ENCODE measurements at regions not wholly inside any gene's neighbourhood (a gene's known extent, or its start where the extent isn't known, plus 50 kb on each side); places are given as distances from the start of the nearest gene placed in this dataset.

DNA sequence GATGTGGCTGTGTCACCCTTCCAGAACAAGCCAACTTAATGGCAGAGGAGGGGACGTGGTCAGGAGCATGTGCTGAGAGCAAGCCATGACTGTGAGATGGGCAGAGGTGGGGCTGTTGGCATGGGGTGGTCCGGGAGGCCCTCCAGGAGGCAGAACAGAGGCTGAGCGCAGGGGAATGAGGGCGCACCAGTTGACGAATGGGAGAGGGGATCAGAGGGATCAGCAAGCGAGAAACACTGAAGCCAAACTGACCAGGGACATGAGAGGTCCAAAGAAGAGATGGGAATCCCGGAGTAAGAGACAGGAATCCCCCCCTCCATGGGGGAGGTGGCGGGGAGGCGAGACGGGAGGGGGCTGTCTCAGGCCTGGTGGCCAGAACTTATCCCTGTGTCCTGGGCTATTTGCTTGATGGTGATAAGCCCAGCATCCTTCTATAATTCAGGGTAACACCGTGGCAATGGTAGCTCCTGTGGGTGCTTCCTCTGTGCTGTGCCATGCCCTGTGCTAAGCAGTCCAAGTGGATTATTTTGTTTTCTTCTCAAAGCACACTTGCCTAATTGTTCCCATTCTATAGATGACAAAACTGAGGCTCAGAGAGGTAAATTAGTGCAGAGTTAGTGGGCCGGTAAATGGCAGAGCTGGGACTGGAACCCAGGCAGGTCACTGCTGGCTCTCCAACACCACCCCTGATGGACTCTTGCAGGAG lies 83.4 kb upstream of the SHISAL1 start:
- no peak overlapping the region for H3K27ac ChIP-seq (ENCODE audit: low read length, poor library complexity, severe bottlenecking)
- H2BK15ac ChIP-seq (ENCODE audit: low read depth, poor library complexity, severe bottlenecking): no peak overlapping the region
- H3K4me1 ChIP-seq (ENCODE audit: control insufficient read depth, insufficient read depth, low read depth, low read length): peaks cover 2% of the 10 kb centered on the region
- no peak overlapping the region for H3K18ac ChIP-seq (ENCODE audit: low read depth in 1 of 2, low read length in 2 of 2)
- no peak overlapping the region for H2BK120ac ChIP-seq (ENCODE audit: low read depth, low read length)
- H3K9me3 ChIP-seq (ENCODE audit: control insufficient read depth, low read length): no peaks in the 10 kb centered on the region
- no peak overlapping the region for H2AK5ac ChIP-seq (ENCODE audit: low read length, severe bottlenecking)
- no peak overlapping the region for H4K91ac ChIP-seq (ENCODE audit: low read length)
- H2AFZ ChIP-seq (ENCODE audit: low read depth, low read length): no peak overlapping the region
- no peak overlapping the region for H2BK12ac ChIP-seq (ENCODE audit: low read length in 2 of 2)
- no peak overlapping the region for H3K4ac ChIP-seq (ENCODE audit: low read depth in 1 of 2, low read length in 2 of 2)
- no peak overlapping the region for H3K9ac ChIP-seq (ENCODE audit: low read length)
- no peak for DNase-seq
- H3K36me3 ChIP-seq (ENCODE audit: control insufficient read depth in 1 of 2, insufficient read depth in 2 of 2, low read depth in 1 of 2, low read length in 2 of 2): no peaks in the 10 kb centered on the region
- H3K4me3 ChIP-seq (ENCODE audit: insufficient read depth in 1 of 2, low read depth in 1 of 2, low read length in 2 of 2): no peak overlapping the region
- WGBS: 78% methylated on average over 12 of the region's 12 CpGs
- H2BK5ac ChIP-seq (ENCODE audit: low read depth, low read length, poor library complexity, severe bottlenecking): no peak overlapping the region
- H3K4me2 ChIP-seq (ENCODE audit: low read length, poor library complexity, severe bottlenecking): no peak overlapping the region
- no peak overlapping the region for H4K8ac ChIP-seq (ENCODE audit: low read length)
- H3K23ac ChIP-seq (ENCODE audit: low read length in 2 of 2): no peak overlapping the region
- H3K14ac ChIP-seq (ENCODE audit: low read length in 2 of 2): no peak overlapping the region
- H3K27me3 ChIP-seq (ENCODE audit: control insufficient read depth in 1 of 2, insufficient read depth in 1 of 2, low read length in 2 of 2): peaks cover 42 to 89% of the 10 kb centered on the region in 2 experiments
- H3K79me1 ChIP-seq (replicated peaks; ENCODE audit: low read length, poor library complexity, severe bottlenecking): no peaks in the 10 kb centered on the region

DNA sequence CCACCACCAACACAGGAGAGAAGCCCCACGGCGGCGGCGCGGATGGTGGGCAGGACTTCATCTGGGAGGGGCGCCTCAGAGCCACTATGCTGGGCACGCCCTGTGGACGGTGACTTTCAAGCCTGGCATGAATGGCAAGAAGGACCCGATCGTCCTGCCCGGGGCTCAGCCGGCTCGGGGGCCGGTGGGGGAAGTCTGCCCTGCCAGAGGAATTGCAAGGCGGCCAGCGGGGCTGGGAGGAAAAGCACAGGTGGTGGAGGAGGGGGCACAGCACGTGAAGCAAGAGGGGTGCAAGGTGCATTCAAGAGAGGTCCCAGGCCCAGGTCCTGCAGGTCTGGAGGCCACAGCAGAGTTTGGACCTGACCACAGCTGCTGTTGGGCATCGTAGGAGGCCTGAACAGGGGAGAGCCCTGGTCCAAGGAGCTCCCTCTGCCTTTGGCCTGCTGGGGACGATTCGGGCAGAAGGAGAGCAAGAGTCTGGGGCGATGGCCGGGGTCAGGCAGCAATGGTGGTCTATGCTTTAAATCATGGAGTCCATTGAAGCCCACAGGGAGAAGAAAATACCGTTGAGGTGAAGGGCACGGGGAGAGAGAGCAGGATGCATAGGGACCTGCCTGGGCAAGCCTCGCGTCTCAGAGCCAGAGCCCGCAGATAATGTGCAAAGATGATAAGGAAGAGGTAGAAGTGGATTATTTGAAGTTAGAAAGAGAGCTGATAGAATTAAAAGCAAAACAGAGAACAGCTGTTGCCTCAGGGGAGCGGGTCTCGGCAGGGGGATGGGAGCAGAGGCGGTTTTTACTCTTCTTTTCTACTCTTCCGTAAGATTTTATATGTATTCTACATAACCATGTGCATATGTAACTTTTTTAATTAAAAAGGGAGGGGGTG lies 82.6 kb upstream of the SHISAL1 start:
- 90% methylated on average over 27 of the region's 31 CpGs for WGBS
- Histone ChIP-seq H3K36me3 (ENCODE audit: control insufficient read depth in 1 of 2, insufficient read depth in 2 of 2, low read depth in 1 of 2, low read length in 2 of 2) (no peaks in the 10 kb centered on the region), H2BK15ac (ENCODE audit: low read depth, poor library complexity, severe bottlenecking) (no peak overlapping the region), H4K91ac (ENCODE audit: low read length) (no peak overlapping the region), H3K27me3 (ENCODE audit: control insufficient read depth in 1 of 2, insufficient read depth in 1 of 2, low read length in 2 of 2) (peaks cover 38 to 90% of the 10 kb centered on the region in 2 experiments), H2AFZ (ENCODE audit: low read depth, low read length) (no peak overlapping the region), H3K14ac (ENCODE audit: low read length in 2 of 2) (no peak overlapping the region), H3K4me3 (ENCODE audit: insufficient read depth in 1 of 2, low read depth in 1 of 2, low read length in 2 of 2) (no peak overlapping the region), H2BK12ac (ENCODE audit: low read length in 2 of 2) (no peak overlapping the region), H3K4me1 (ENCODE audit: control insufficient read depth, insufficient read depth, low read depth, low read length) (peaks cover 2% of the 10 kb centered on the region), H3K23ac (ENCODE audit: low read length in 2 of 2) (no peak overlapping the region), H2AK5ac (ENCODE audit: low read length, severe bottlenecking) (no peak overlapping the region), H3K9me3 (ENCODE audit: control insufficient read depth, low read length) (no peaks in the 10 kb centered on the region), H3K79me1 (replicated peaks; ENCODE audit: low read length, poor library complexity, severe bottlenecking) (no peaks in the 10 kb centered on the region), H2BK120ac (ENCODE audit: low read depth, low read length) (no peak overlapping the region), H3K18ac (ENCODE audit: low read depth in 1 of 2, low read length in 2 of 2) (no peak overlapping the region), H2BK5ac (ENCODE audit: low read depth, low read length, poor library complexity, severe bottlenecking) (no peak overlapping the region), H3K27ac (ENCODE audit: low read length, poor library complexity, severe bottlenecking) (no peak overlapping the region), H3K9ac (ENCODE audit: low read length) (no peak overlapping the region), H3K4me2 (ENCODE audit: low read length, poor library complexity, severe bottlenecking) (no peak overlapping the region), H4K8ac (ENCODE audit: low read length) (no peak overlapping the region), H3K4ac (ENCODE audit: low read depth in 1 of 2, low read length in 2 of 2) (no peak overlapping the region)
- no peak for DNase-seq

DNA sequence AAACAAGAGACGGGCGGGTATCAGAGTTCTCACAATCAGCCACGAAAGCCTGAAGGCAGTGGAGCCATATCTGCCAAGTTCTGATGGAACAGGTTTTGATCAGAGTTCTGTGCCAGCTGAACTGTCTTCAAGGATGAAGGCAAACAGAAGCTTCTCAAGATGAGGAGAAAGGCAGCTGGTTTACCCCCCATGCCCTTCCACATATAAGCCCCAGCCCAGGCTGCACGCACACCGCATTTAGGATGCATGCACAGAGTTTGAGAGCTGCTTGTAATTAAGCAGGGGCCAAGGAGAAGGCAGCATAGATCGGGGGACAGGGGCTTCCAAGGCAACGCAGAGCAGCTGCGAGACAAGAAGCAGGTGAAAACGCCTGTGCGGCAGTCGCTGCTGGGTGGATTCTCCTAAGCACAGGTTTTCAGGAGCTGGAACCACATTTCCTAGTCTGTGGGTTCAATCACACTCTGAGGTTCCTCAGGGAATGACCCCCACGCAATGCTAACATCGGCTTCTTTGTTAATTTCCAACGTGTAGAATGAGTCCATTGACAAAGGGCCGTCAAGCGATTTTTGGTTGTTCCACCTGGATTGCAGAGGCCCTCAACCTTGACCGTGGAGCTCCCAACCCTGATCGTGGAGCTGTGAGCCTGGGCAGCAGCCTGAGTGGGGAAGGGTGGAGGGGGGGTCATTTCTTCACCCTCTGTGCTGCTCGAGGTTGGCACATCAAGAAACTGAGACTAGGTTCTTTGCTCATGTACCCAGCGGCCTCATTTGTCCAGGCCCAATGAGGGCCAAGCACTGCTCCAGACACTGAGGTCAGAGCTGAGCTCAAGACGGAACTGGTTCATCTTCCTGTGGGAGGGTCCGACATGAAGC lies 81.7 kb upstream of the SHISAL1 start:
- no peak overlapping the region for H3K9ac ChIP-seq (ENCODE audit: low read length)

More for the DNA sequence above, 81.7 kb upstream of the SHISAL1 start:
- Histone ChIP-seq H3K9me3 (ENCODE audit: control insufficient read depth, low read length) (no peaks in the 10 kb centered on the region), H3K4me1 (ENCODE audit: control insufficient read depth, insufficient read depth, low read depth, low read length) (peaks cover 2% of the 10 kb centered on the region), H2AK5ac (ENCODE audit: low read length, severe bottlenecking) (no peak overlapping the region), H3K36me3 (ENCODE audit: control insufficient read depth in 1 of 2, insufficient read depth in 2 of 2, low read depth in 1 of 2, low read length in 2 of 2) (no peaks in the 10 kb centered on the region), H3K18ac (ENCODE audit: low read depth in 1 of 2, low read length in 2 of 2) (no peak overlapping the region), H2BK120ac (ENCODE audit: low read depth, low read length) (no peak overlapping the region), H4K8ac (ENCODE audit: low read length) (no peak overlapping the region), H3K23ac (ENCODE audit: low read length in 2 of 2) (no peak overlapping the region), H3K79me1 (replicated peaks; ENCODE audit: low read length, poor library complexity, severe bottlenecking) (no peaks in the 10 kb centered on the region), H3K14ac (ENCODE audit: low read length in 2 of 2) (no peak overlapping the region), H2BK5ac (ENCODE audit: low read depth, low read length, poor library complexity, severe bottlenecking) (no peak overlapping the region), H3K4ac (ENCODE audit: low read depth in 1 of 2, low read length in 2 of 2) (no peak overlapping the region), H4K91ac (ENCODE audit: low read length) (no peak overlapping the region), H2BK12ac (ENCODE audit: low read length in 2 of 2) (no peak overlapping the region), H3K27ac (ENCODE audit: low read length, poor library complexity, severe bottlenecking) (no peak overlapping the region), H2BK15ac (ENCODE audit: low read depth, poor library complexity, severe bottlenecking) (no peak overlapping the region), H2AFZ (ENCODE audit: low read depth, low read length) (no peak overlapping the region), H3K4me3 (ENCODE audit: insufficient read depth in 1 of 2, low read depth in 1 of 2, low read length in 2 of 2) (no peak overlapping the region), H3K4me2 (ENCODE audit: low read length, poor library complexity, severe bottlenecking) (no peak overlapping the region), H3K27me3 (ENCODE audit: control insufficient read depth in 1 of 2, insufficient read depth in 1 of 2, low read length in 2 of 2) (peaks cover 35 to 89% of the 10 kb centered on the region in 2 experiments)
- 89% methylated on average over 22 of the region's 22 CpGs for WGBS
- DNase-seq: no peak
